Stomach (tissue), 8 donors: ENCODE measurements at regions not wholly inside any gene's neighbourhood (a gene's known extent, or its start where the extent isn't known, plus 50 kb on each side); places are given as distances from the start of the nearest gene placed in this dataset.

ENCODE experiments used
- DNase-seq, 2 donors: peaks; one replicate each; pipeline versions ENCODE4 v3.0.0 to v3.0.0-alpha.2; 2013 to 2019
- H3K27ac ChIP-seq, 5 donors: fragments of 200-600 bp in 4 of 5; sonication (generic) in 4 of 5; one replicate each; pipeline ENCODE4 v1.5.1; 2013 to 2019; ENCODE audit warnings: mild to moderate bottlenecking in 1 of 5, moderate library complexity in 1 of 5
- H3K27me3 ChIP-seq, 3 donors: fragments of 200-600 bp; sonication (generic); one replicate each; pipeline ENCODE4 v1.5.1; 2017 to 2019; ENCODE audit warnings: mixed run types in 1 of 3
- H3K36me3 ChIP-seq, 4 donors: fragments of 200-600 bp; sonication (generic); 1 replicate in 3 of 4; 2 replicates in 1 of 4; pipeline ENCODE4 v1.5.1; 2016 to 2019
- H3K4me1 ChIP-seq, 4 donors: fragments of 200-600 bp; sonication (generic); one replicate each; pipeline ENCODE4 v1.5.1; 2016 to 2019
- H3K4me3 ChIP-seq, 4 donors: fragments of 200-600 bp; sonication (generic) in 3 of 4; one replicate each; pipeline ENCODE4 v1.5.1; 2016 to 2019; ENCODE audit warnings: mild to moderate bottlenecking in 1 of 4
- H3K9me3 ChIP-seq, 4 donors: fragments of 200-600 bp; sonication (generic); one replicate each; pipeline ENCODE4 v1.5.1; 2016 to 2019
- CTCF ChIP-seq, 7 experiments: fragments of 450-650 bp in 4 of 7; fragments of 200-600 bp in 3 of 7; sonication (generic) in 3 of 7; IDR thresholded peaks; one replicate each; pipeline ENCODE4 v1.5.1; 2016 to 2019; ENCODE audit warnings: antibody characterized with exemption in 7 of 7, control low read depth in 2 of 7, mild to moderate bottlenecking in 1 of 7
- EP300 ChIP-seq: sonication (generic); formaldehyde crosslinking; IDR thresholded peaks from one replicate; pipeline ENCODE4 v1.6.1; 2017; ENCODE audit warnings: antibody characterized with exemption
- POLR2A ChIP-seq, 4 donors: fragments of 450-650 bp; IDR thresholded peaks; one replicate each; pipeline ENCODE4 v1.6.1; 2016; ENCODE audit warnings: antibody characterized with exemption in 4 of 4, control low read depth in 2 of 4, mild to moderate bottlenecking in 1 of 4, moderate library complexity in 1 of 4
- POLR2AphosphoS5 ChIP-seq, 3 donors: sonication (generic); formaldehyde crosslinking; IDR thresholded peaks; one replicate each; pipeline ENCODE4 v1.6.1; 2016; ENCODE audit warnings: antibody characterized with exemption in 3 of 3
- WGBS, 5 donors: extraction: QIAGEN DNeasy Blood & Tissue Kit in 3 of 5; methylation state at CpG; one replicate each; pipeline versions ENCODE4 v1.1.5 to v1.1.7; 2013 to 2018; 5-methylcytosine and 5-hydroxymethylcytosine counted together
- intact Hi-C: fragments of 100-400 bp; cut with DNase I; formaldehyde crosslinking; loops from one replicate; pipeline ENCODE4 v1.15.1; 2023; ENCODE audit warnings: low total_unique reads
- donor health status: healthy with polysubstance abuse.
- donor health status: Bipolar disorder and iron deficiency.
- donor health status: healthy.

GRCh38 chr13:79770056-79770455 is 289.1 kb downstream of the NDFIP2 start:
- intact Hi-C loops = no loop called here

GRCh38 chr13:79767126-79767525 is 286.2 kb downstream of the NDFIP2 start:
- 21 to 43% (median 26%) methylated on average over 2 of the region's 2 CpGs for WGBS, 5 donors
- Histone ChIP-seq H3K9me3 (peaks cover 0 to 13% (median 0%) of the 10 kb centered on the region in 4 donors), H3K27me3 (no peaks in the 10 kb centered on the region), H3K4me3 (no peak overlapping the region), H3K27ac (no peak overlapping the region), H3K36me3 (no peaks in the 10 kb centered on the region), H3K4me1 (no peaks in the 10 kb centered on the region)
- TF ChIP-seq POLR2A (IDR thresholded peaks at IDR 0.05) (no peak), EP300 (no peak), CTCF (IDR thresholded peaks at IDR 0.05) (no peak), POLR2AphosphoS5 (IDR thresholded peaks at IDR 0.05) (no peak)
- no peak for DNase-seq
- intact Hi-C loops = no loop called here

More at GRCh38 chr13:79770056-79770455, 289.1 kb downstream of the NDFIP2 start:
- 76 to 90% (median 82%) methylated on average over 1 of the region's 1 CpG for WGBS, 5 donors
- no peak for TF ChIP-seq CTCF (IDR thresholded peaks at IDR 0.05)
- no peak for TF ChIP-seq POLR2A (IDR thresholded peaks at IDR 0.05)
- TF ChIP-seq EP300 = no peak
- TF ChIP-seq POLR2AphosphoS5 (IDR thresholded peaks at IDR 0.05) = no peak
- Histone ChIP-seq H3K27ac (no peak overlapping the region), H3K4me1 (no peaks in the 10 kb centered on the region), H3K36me3 (no peaks in the 10 kb centered on the region), H3K9me3 (peaks cover 0 to 15% (median 0%) of the 10 kb centered on the region in 4 donors), H3K4me3 (no peak overlapping the region), H3K27me3 (no peaks in the 10 kb centered on the region)
- DNase-seq = no peak

- TF ChIP-seq CTCF (IDR thresholded peaks at IDR 0.05) (no peak), POLR2AphosphoS5 (IDR thresholded peaks at IDR 0.05) (no peak)
- H3K27me3 ChIP-seq = no peaks in the 10 kb centered on the region
- no peak overlapping the region for H3K4me3 ChIP-seq
- no peak overlapping the region for H3K27ac ChIP-seq
- H3K9me3 ChIP-seq = no peaks in the 10 kb centered on the region
- no peak for DNase-seq
- H3K36me3 ChIP-seq = no peaks in the 10 kb centered on the region
- intact Hi-C loops = no loop called here
- no peaks in the 10 kb centered on the region for H3K4me1 ChIP-seq
Observed at GRCh38 chr13:79765331-79765730, 284.4 kb downstream of the NDFIP2 start.

GRCh38 chr13:79749984-79750551 is 269.1 kb downstream of the NDFIP2 start:
- H3K9me3 ChIP-seq = no peaks in the 10 kb centered on the region
- intact Hi-C loops = no loop called here
- peak in 1 of 3 donors; percentile 30 for TF ChIP-seq POLR2AphosphoS5 (IDR thresholded peaks at IDR 0.05)
- TF ChIP-seq EP300 = no peak
- H3K36me3 ChIP-seq = no peaks in the 10 kb centered on the region
- WGBS, 5 donors = 47 to 60% (median 51%) methylated on average over 3 of the region's 3 CpGs
- peaks cover 0 to 15% (median 4%) of the 10 kb centered on the region in 4 donors for H3K4me1 ChIP-seq
- H3K27me3 ChIP-seq = no peaks in the 10 kb centered on the region
- DNase-seq = peak in 1 of 2 donors; percentile 81
- H3K4me3 ChIP-seq = no peak overlapping the region
- H3K27ac ChIP-seq = peak overlapping the region in 1 of 5 donors; percentile 23

GRCh38 chr13:79749566-79749965 is 268.6 kb downstream of the NDFIP2 start:
- Histone ChIP-seq H3K9me3 (no peaks in the 10 kb centered on the region), H3K36me3 (no peaks in the 10 kb centered on the region), H3K4me1 (peaks cover 0 to 15% (median 4%) of the 10 kb centered on the region in 4 donors), H3K4me3 (no peak overlapping the region), H3K27ac (no peak overlapping the region), H3K27me3 (no peaks in the 10 kb centered on the region)
- intact Hi-C loops = no loop called here
- TF ChIP-seq CTCF (IDR thresholded peaks at IDR 0.05) (no peak), POLR2A (IDR thresholded peaks at IDR 0.05) (no peak), POLR2AphosphoS5 (IDR thresholded peaks at IDR 0.05) (no peak), EP300 (no peak)
- no peak for DNase-seq
- 74 to 89% (median 83%) methylated on average over 2 of the region's 2 CpGs for WGBS, 5 donors
